WTC11 (cell line): ENCODE measurements at regions not wholly inside any gene's neighbourhood (a gene's known extent, or its start where the extent isn't known, plus 50 kb on each side); places are given as distances from the start of the nearest gene placed in this dataset.
"Not testable (repeated sequence)": the region's sequence is repeated elsewhere in the genome, so short reads cannot be mapped to it uniquely, and the experiment has no call there.

Experiments
- ATAC-seq: fragments of 200-7000 bp; cut with Tn5 transposase; 2 replicates; pipeline ENCODE4 v1.10.0; 2021; ENCODE audit warnings: mild to moderate bottlenecking, moderate library complexity
- CTCF ChIA-PET: fragments of 300-600 bp; sonication (Branson Sonifier 250); formaldehyde crosslinking; loops from one replicate; lab custom pipeline; 2021; ENCODE audit warnings: antibody characterized with exemption; lab: Charles Lee
- POLR2A ChIA-PET: fragments of 350-600 bp; sonication (Branson Sonifier 250); formaldehyde crosslinking; loops from one replicate; lab custom pipeline; 2021; ENCODE audit warnings: antibody characterized with exemption; lab: Charles Lee
- DNase-seq: peaks from one replicate; pipeline ENCODE4 v3.0.0; 2021; ENCODE audit warnings: low spot score
- H3K27ac Mint-ChIP-seq: 2 replicates; pipeline ENCODE4 v1.8.0; 2021; ENCODE audit warnings: mixed read lengths
- H3K27me3 Mint-ChIP-seq: 2 replicates; pipeline ENCODE4 v1.8.0; 2021; ENCODE audit warnings: low read depth, mild to moderate bottlenecking, moderate library complexity, mixed read lengths
- H3K36me3 Mint-ChIP-seq: 2 replicates; pipeline ENCODE4 v1.8.0; 2021; ENCODE audit warnings: mixed read lengths
- H3K4me1 Mint-ChIP-seq: 2 replicates; pipeline ENCODE4 v1.8.0; 2022; ENCODE audit warnings: mixed read lengths
- H3K4me3 Mint-ChIP-seq: 2 replicates; pipeline ENCODE4 v1.8.0; 2021; ENCODE audit warnings: mild to moderate bottlenecking, moderate library complexity, mixed read lengths
- H3K9me3 Mint-ChIP-seq: 2 replicates; pipeline ENCODE4 v1.8.0; 2021; ENCODE audit warnings: mixed read lengths
- AFF4 ChIP-seq: sonication (generic); formaldehyde crosslinking; IDR thresholded peaks from 2 replicates; pipeline ENCODE4 v1.8.1; 2023; ENCODE audit warnings: mild to moderate bottlenecking, missing genetic modification reagents, borderline replicate concordance
- ATF1 ChIP-seq: sonication (generic); formaldehyde crosslinking; IDR thresholded peaks from 2 replicates; pipeline ENCODE4 v1.8.1; 2023; ENCODE audit warnings: mild to moderate bottlenecking, moderate library complexity, missing genetic modification reagents
- ATF3 ChIP-seq: sonication (generic); formaldehyde crosslinking; conservative IDR thresholded peaks from 2 replicates; pipeline ENCODE4 v1.8.1; 2022; ENCODE audit warnings: mild to moderate bottlenecking, missing genetic modification reagents
- ATF6 ChIP-seq: sonication (generic); formaldehyde crosslinking; IDR thresholded peaks from 2 replicates; pipeline ENCODE4 v1.8.1; 2023; ENCODE audit warnings: mild to moderate bottlenecking, missing genetic modification reagents
- CBFB ChIP-seq: sonication (generic); formaldehyde crosslinking; IDR thresholded peaks from 2 replicates; pipeline ENCODE4 v1.8.1; 2022; ENCODE audit warnings: mild to moderate bottlenecking, low read depth, missing genetic modification reagents
- CREB1 ChIP-seq: sonication (generic); formaldehyde crosslinking; IDR thresholded peaks from 2 replicates; pipeline ENCODE4 v1.8.0; 2023; ENCODE audit warnings: mild to moderate bottlenecking, missing genetic modification reagents
- CTCF ChIP-seq: fragments of 200-600 bp; IDR thresholded peaks from 2 replicates; pipeline ENCODE4 v1.8.0; 2022; ENCODE audit warnings: antibody characterized with exemption
- EMX1 ChIP-seq: fragments of 250-450 bp; sonication (Bioruptor Pico); IDR thresholded peaks from 2 replicates; pipeline ENCODE4 v1.8.0; 2021; ENCODE audit warnings: mild to moderate bottlenecking
- GTF2I ChIP-seq: fragments of 250-450 bp; sonication (Bioruptor Pico); conservative IDR thresholded peaks from 2 replicates; pipeline ENCODE4 v1.4.0; 2021; ENCODE audit warnings: mild to moderate bottlenecking
- NR1H2 ChIP-seq: sonication (generic); formaldehyde crosslinking; IDR thresholded peaks from 2 replicates; pipeline ENCODE4 v1.9.0; 2021; ENCODE audit warnings: mild to moderate bottlenecking, moderate library complexity, missing genetic modification reagents
- OVOL2 ChIP-seq: fragments of 250-450 bp; sonication (Bioruptor Pico); IDR thresholded peaks from 2 replicates; pipeline ENCODE4 v1.9.0; 2021; ENCODE audit warnings: mild to moderate bottlenecking, borderline replicate concordance
- PRRX2 ChIP-seq: fragments of 250-450 bp; sonication (Bioruptor Pico); IDR thresholded peaks from 2 replicates; pipeline ENCODE4 v1.8.0; 2021; ENCODE audit warnings: mild to moderate bottlenecking
- RELA ChIP-seq: sonication (generic); formaldehyde crosslinking; IDR thresholded peaks from 2 replicates; pipeline ENCODE4 v1.8.1; 2022; ENCODE audit warnings: missing genetic modification reagents, mild to moderate bottlenecking, borderline replicate concordance
- SOX15 ChIP-seq: fragments of 250-450 bp; sonication (Bioruptor Pico); IDR thresholded peaks from 2 replicates; pipeline ENCODE4 v1.9.0; 2021; ENCODE audit warnings: mild to moderate bottlenecking
- TCF7 ChIP-seq: sonication (generic); formaldehyde crosslinking; IDR thresholded peaks from 2 replicates; pipeline ENCODE4 v1.8.0; 2022; ENCODE audit warnings: mild to moderate bottlenecking, low read depth, missing genetic modification reagents, moderate library complexity
- TEAD1 ChIP-seq: sonication (generic); formaldehyde crosslinking; IDR thresholded peaks from 2 replicates; pipeline ENCODE4 v1.8.0; 2022; ENCODE audit warnings: mild to moderate bottlenecking, missing genetic modification reagents
- ZMAT4 ChIP-seq: fragments of 250-450 bp; sonication (Bioruptor Pico); IDR thresholded peaks from 2 replicates; pipeline ENCODE4 v1.9.0; 2021; ENCODE audit warnings: mild to moderate bottlenecking
- ZNF121 ChIP-seq: sonication (generic); formaldehyde crosslinking; IDR thresholded peaks from 2 replicates; pipeline ENCODE4 v1.8.0; 2023; ENCODE audit warnings: missing genetic modification reagents
- ZNF138 ChIP-seq: sonication (generic); formaldehyde crosslinking; conservative IDR thresholded peaks from 2 replicates; pipeline ENCODE4 v1.8.1; 2022; ENCODE audit warnings: mild to moderate bottlenecking, moderate library complexity, missing genetic modification reagents
- ZNF671 ChIP-seq: fragments of 250-450 bp; sonication (Bioruptor Pico); IDR thresholded peaks from 2 replicates; pipeline ENCODE4 v1.8.0; 2021; ENCODE audit warnings: mild to moderate bottlenecking
- ZSCAN18 ChIP-seq: fragments of 250-450 bp; sonication (Bioruptor Pico); IDR thresholded peaks from 2 replicates; pipeline ENCODE4 v2.1.2; 2022; ENCODE audit warnings: mild to moderate bottlenecking, moderate library complexity

GRCh38 chr4:31022702-31023101 lies 302.5 kb downstream of the PCDH7 start (continued):
- TF ChIP-seq ATF6 (CRISPR knock-in tag) (no peak), AFF4 (CRISPR knock-in tag) (no peak), CREB1 (CRISPR knock-in tag) (no peak), TCF7 (CRISPR knock-in tag) (no peak)

- POLR2A ChIA-PET, result no interaction called here
- no peak overlapping the region for H3K27ac Mint-ChIP-seq
These were observed 302.9 kb downstream of the PCDH7 start for GRCh38 chr4:31023109-31023508.

GRCh38 chr4:31023742-31024141 lies 303.6 kb downstream of the PCDH7 start:
- Mint-ChIP-seq H3K4me3 (no peak overlapping the region), H3K27ac (no peak overlapping the region), H3K27me3 (peaks cover 17% of the 10 kb centered on the region), H3K36me3 (no peaks in the 10 kb centered on the region), H3K4me1 (peaks cover 3% of the 10 kb centered on the region; the same call in 1 of the 2 replicates), H3K9me3 (no peaks in the 10 kb centered on the region)
- DNase-seq (no peak), ATAC-seq (no peak)
- CTCF ChIA-PET, result no interaction called here
- TF ChIP-seq GTF2I (CRISPR knock-in tag) (no peak), PRRX2 (no peak), TEAD1 (CRISPR knock-in tag) (no peak), ZNF671 (no peak), ZNF121 (no peak), CBFB (no peak), ATF3 (no peak)
- POLR2A ChIA-PET, result no interaction called here

More at GRCh38 chr4:31023109-31023508, 302.9 kb downstream of the PCDH7 start:
- CTCF ChIA-PET, result no interaction called here
- Mint-ChIP-seq H3K4me3 (no peak overlapping the region), H3K4me1 (peaks cover 3% of the 10 kb centered on the region; the same call in 1 of the 2 replicates), H3K36me3 (no peaks in the 10 kb centered on the region), H3K27me3 (peaks cover 17% of the 10 kb centered on the region), H3K9me3 (no peaks in the 10 kb centered on the region)
- ATAC-seq, result no peak
- TF ChIP-seq ATF1 (CRISPR knock-in tag) (no peak), ZNF138 (no peak), SOX15 (no peak), NR1H2 (CRISPR knock-in tag) (no peak)
- no peak for DNase-seq

GRCh38 chr4:31024781-31025180 lies 304.6 kb downstream of the PCDH7 start:
- DNase-seq, H3K9me3 Mint-ChIP-seq, H3K36me3 Mint-ChIP-seq, ATAC-seq, H3K4me3 Mint-ChIP-seq, H3K27ac Mint-ChIP-seq, CTCF ChIA-PET, POLR2A ChIA-PET, H3K4me1 Mint-ChIP-seq: not testable (repeated sequence)
- H3K27me3 Mint-ChIP-seq, result peaks cover 12% of the 10 kb centered on the region

- POLR2A ChIA-PET, result no interaction called here
- Mint-ChIP-seq H3K9me3 (no peaks in the 10 kb centered on the region), H3K4me3 (no peak overlapping the region), H3K4me1 (peaks cover 23% of the 10 kb centered on the region), H3K27me3 (peaks cover 11% of the 10 kb centered on the region), H3K27ac (no peak overlapping the region), H3K36me3 (no peaks in the 10 kb centered on the region)
- DNase-seq (no peak), ATAC-seq (no peak)
- CTCF ChIA-PET, result no interaction called here
- TF ChIP-seq CTCF (no peak), ZSCAN18 (CRISPR knock-in tag) (no peak), TEAD1 (CRISPR knock-in tag) (no peak), ZNF121 (no peak), PRRX2 (no peak), ZMAT4 (CRISPR knock-in tag) (no peak), RELA (CRISPR knock-in tag) (no peak), OVOL2 (CRISPR knock-in tag) (no peak), EMX1 (CRISPR knock-in tag) (no peak)
These were observed 306.1 kb downstream of the PCDH7 start for GRCh38 chr4:31026256-31026655.
